ENCODE measurements at regions not wholly inside any gene's neighbourhood (a gene's known extent, or its start where the extent isn't known, plus 50 kb on each side); places are given as distances from the start of the nearest gene placed in this dataset.
A peak's percentile ranks its signal among the peaks of the same experiment; 100 is the strongest.
"Not testable (repeated sequence)": the region's sequence is repeated elsewhere in the genome, so short reads cannot be mapped to it uniquely, and the experiment has no call there.

GRCh38 chr10:87416892-87417291 is 59.3 kb downstream of the NUTM2D start:
- WGBS, 2 donors = 50 to 70% methylated on average over 3 of the region's 3 CpGs
- H3K27ac ChIP-seq; H3K36me3 ChIP-seq (ENCODE audit: low read depth, missing control alignments); H3K4me1 ChIP-seq; H3K9me3 ChIP-seq; H3K4me3 ChIP-seq; H3K27me3 ChIP-seq; intact Hi-C loops (cut with DNase I; ENCODE audit: low total_unique reads); DNase-seq: not testable (repeated sequence)

GRCh38 chr10:87422641-87423040 is 65.1 kb downstream of the NUTM2D start:
- H3K27me3 ChIP-seq; H3K9me3 ChIP-seq; intact Hi-C loops (cut with DNase I; ENCODE audit: low total_unique reads); H3K36me3 ChIP-seq (ENCODE audit: low read depth, missing control alignments); H3K4me3 ChIP-seq; H3K4me1 ChIP-seq; H3K27ac ChIP-seq; DNase-seq: not testable (repeated sequence)

- intact Hi-C loops (cut with DNase I; ENCODE audit: low total_unique reads); H3K9me3 ChIP-seq: not testable (repeated sequence)
- 80 to 84% methylated on average over 3 of the region's 3 CpGs for WGBS, 2 donors
Observed at GRCh38 chr10:87424697-87425373, 67.3 kb downstream of the NUTM2D start.

GRCh38 chr10:87433836-87434235 is 70.9 kb upstream of the MINPP1 start:
- WGBS, 2 donors = no CpG with 5 or more reads among the region's 4 CpGs
- H3K4me3 ChIP-seq; DNase-seq; intact Hi-C loops (cut with DNase I; ENCODE audit: low total_unique reads); H3K27me3 ChIP-seq; H3K4me1 ChIP-seq; H3K27ac ChIP-seq; H3K9me3 ChIP-seq; H3K36me3 ChIP-seq (ENCODE audit: low read depth, missing control alignments): not testable (repeated sequence)

More at GRCh38 chr10:87424697-87425373, 67.3 kb downstream of the NUTM2D start:
- H3K4me3 ChIP-seq; H3K36me3 ChIP-seq (ENCODE audit: low read depth, missing control alignments); H3K27me3 ChIP-seq; H3K27ac ChIP-seq; DNase-seq; H3K4me1 ChIP-seq: not testable (repeated sequence)

DNA sequence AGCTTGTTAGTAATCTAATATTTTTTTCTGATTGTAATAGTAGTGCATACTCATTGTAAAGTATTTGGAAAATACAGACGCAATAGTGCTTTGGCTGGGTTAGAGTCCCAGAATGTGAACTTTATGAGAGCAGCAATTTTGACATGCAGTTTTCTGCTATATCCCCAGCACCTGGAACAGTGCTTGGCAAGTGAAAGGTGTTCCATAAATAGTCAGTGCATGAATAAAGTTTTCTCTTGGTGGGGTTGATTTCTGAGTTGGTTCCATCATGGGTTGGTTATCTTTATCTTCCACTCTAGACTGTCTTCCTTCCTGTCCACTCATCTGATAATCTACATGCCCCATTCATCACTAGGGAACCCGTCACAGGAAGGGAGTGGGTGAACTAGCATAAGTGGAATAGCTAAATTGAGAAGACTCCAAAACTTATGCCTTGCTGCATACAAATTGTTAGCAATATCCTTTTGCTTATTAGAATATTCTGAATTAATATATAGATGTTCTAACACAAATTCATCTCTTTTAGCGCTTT is 69.3 kb upstream of the MINPP1 start:
- intact Hi-C loops (cut with DNase I; ENCODE audit: low total_unique reads); H3K9me3 ChIP-seq; H3K4me3 ChIP-seq; H3K4me1 ChIP-seq; H3K27me3 ChIP-seq; H3K36me3 ChIP-seq (ENCODE audit: low read depth, missing control alignments); H3K27ac ChIP-seq; DNase-seq: not testable (repeated sequence)
- WGBS, 2 donors = 73 to 78% methylated on average over 2 of the region's 3 CpGs

- H3K27me3 ChIP-seq; H3K9me3 ChIP-seq; H3K4me3 ChIP-seq; H3K27ac ChIP-seq; H3K4me1 ChIP-seq; H3K36me3 ChIP-seq (ENCODE audit: low read depth, missing control alignments); intact Hi-C loops (cut with DNase I; ENCODE audit: low total_unique reads): not testable (repeated sequence)
- peak; percentile 43 for DNase-seq
- no CpG with 5 or more reads among the region's 14 CpGs for WGBS, 2 donors
Observed at GRCh38 chr10:87436104-87436503, 68.6 kb upstream of the MINPP1 start.

GRCh38 chr10:87437450-87437849 is 67.2 kb upstream of the MINPP1 start:
- intact Hi-C loops (cut with DNase I; ENCODE audit: low total_unique reads); H3K9me3 ChIP-seq; H3K4me3 ChIP-seq; H3K4me1 ChIP-seq; DNase-seq; H3K27me3 ChIP-seq; H3K27ac ChIP-seq; H3K36me3 ChIP-seq (ENCODE audit: low read depth, missing control alignments): not testable (repeated sequence)
- WGBS, 2 donors = 71 to 83% methylated on average over 1 of the region's 2 CpGs

Data from testis (tissue), 2 donors.